Fibroblast of the aortic adventitia (primary cell): ENCODE measurements at regions not wholly inside any gene's neighbourhood (a gene's known extent, or its start where the extent isn't known, plus 50 kb on each side); places are given as distances from the start of the nearest gene placed in this dataset.

Experiments
- DNase-seq: peaks from one replicate; pipeline ENCODE4 v3.0.0-alpha.2; 2010; ENCODE audit warnings: low read depth
- H3K4me3 ChIP-seq: 2 replicates; pipeline ENCODE4 v1.5.1; 2011; ENCODE audit warnings: low read depth, mild to moderate bottlenecking, control low read depth, low read length, moderate library complexity
- CTCF ChIP-seq: IDR thresholded peaks from 2 replicates; pipeline ENCODE4 v1.5.1; 2011; ENCODE audit warnings: mild to moderate bottlenecking, low read length, control low read depth, inconsistent platforms; ENCODE audit not compliant: insufficient read depth

DNA sequence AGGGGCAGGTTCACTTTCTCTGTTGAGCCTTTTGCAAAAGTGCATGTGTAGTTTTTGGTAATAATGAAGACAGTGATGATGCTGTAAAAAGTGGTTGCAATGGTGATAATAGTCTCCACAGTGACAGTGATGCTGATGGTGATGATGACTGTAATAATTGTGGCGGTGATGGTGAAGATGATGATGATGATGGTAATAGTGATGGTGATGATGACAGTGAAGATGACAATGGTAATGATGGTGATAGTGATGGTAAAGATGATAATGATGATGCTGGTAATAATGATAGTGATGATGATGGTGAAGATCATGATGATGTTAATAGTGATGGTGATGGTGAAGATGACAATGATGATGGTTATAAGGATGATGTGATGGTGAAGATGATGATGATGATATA is 67.7 kb upstream of the LRFN2 start:
- no peak overlapping the region for H3K4me3 ChIP-seq
- no peak for TF ChIP-seq CTCF
- no peak for DNase-seq

GRCh38 chr6:40645043-40645442 is 57.9 kb upstream of the LRFN2 start:
- H3K4me3 ChIP-seq, result no peak overlapping the region
- TF ChIP-seq CTCF, result no peak
- DNase-seq, result no peak

GRCh38 chr6:40642837-40643236 is 55.7 kb upstream of the LRFN2 start:
- DNase-seq, result no peak
- no peak for TF ChIP-seq CTCF
- H3K4me3 ChIP-seq, result no peak overlapping the region

GRCh38 chr6:40642190-40642589 is 55.0 kb upstream of the LRFN2 start:
- no peak for TF ChIP-seq CTCF
- no peak overlapping the region for H3K4me3 ChIP-seq
- no peak for DNase-seq

GRCh38 chr6:40640599-40641227 is 53.5 kb upstream of the LRFN2 start:
- TF ChIP-seq CTCF, result no peak
- no peak overlapping the region for H3K4me3 ChIP-seq
- DNase-seq, result no peak
